ENCODE measurements at regions not wholly inside any gene's neighbourhood (a gene's known extent, or its start where the extent isn't known, plus 50 kb on each side); places are given as distances from the start of the nearest gene placed in this dataset.

DNA sequence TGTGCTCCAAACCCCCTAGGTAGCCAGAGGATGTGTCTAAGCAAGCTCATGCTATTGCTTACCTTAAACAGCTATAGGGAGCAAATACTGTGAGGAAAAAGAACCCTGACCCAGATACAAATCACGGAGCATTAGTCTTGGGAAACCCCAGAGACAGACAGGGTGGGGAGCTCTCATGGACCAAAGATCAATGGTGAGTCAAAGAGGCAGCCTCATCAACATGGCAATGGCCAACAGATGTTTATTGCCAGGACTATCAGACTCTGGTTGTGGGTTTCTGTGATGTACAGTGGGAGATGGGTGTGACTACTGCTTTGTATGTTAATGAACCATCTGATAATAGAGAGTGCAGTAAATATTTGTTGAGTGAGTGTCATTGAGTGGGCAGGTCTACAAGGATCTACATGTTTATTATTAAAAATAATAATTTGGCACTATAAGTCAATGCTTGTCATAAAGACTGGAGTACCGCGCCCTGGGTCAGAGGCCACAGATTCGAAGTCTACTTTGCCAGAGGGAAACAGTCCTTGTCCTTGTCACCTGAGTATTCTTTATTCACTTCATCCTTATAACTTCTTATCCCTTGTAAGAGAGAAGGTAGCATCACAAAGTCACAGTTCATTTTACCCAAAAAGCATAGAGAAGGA, 56.5 kb upstream of the RAI14 start:
- no peak overlapping the region for H2AFZ ChIP-seq
- ChIA-PET POLR2A (ENCODE audit: unreplicated experiment) (interaction anchor here (0.6 kb wide), 1 partner anchor 12 kb away, joined by 3 read pairs; no protein-coding TSS in a partner anchor), CTCF (interaction anchor here (1.8 kb wide), 1 partner anchor 10 kb away, joined by 6 read pairs; no protein-coding TSS in a partner anchor)
- H3K27me3 ChIP-seq (ENCODE audit: insufficient read depth, low read depth) = no peaks in the 10 kb centered on the region
- DNase-seq = no peak
- BruUV-seq (replicated peaks) = no TSS peak
- no peaks in the 10 kb centered on the region for H3K36me3 ChIP-seq (ENCODE audit: low read depth)
- TF ChIP-seq, protein P1, sequence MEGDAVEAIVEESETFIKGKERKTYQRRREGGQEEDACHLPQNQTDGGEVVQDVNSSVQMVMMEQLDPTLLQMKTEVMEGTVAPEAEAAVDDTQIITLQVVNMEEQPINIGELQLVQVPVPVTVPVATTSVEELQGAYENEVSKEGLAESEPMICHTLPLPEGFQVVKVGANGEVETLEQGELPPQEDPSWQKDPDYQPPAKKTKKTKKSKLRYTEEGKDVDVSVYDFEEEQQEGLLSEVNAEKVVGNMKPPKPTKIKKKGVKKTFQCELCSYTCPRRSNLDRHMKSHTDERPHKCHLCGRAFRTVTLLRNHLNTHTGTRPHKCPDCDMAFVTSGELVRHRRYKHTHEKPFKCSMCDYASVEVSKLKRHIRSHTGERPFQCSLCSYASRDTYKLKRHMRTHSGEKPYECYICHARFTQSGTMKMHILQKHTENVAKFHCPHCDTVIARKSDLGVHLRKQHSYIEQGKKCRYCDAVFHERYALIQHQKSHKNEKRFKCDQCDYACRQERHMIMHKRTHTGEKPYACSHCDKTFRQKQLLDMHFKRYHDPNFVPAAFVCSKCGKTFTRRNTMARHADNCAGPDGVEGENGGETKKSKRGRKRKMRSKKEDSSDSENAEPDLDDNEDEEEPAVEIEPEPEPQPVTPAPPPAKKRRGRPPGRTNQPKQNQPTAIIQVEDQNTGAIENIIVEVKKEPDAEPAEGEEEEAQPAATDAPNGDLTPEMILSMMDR (conservative IDR thresholded peaks at IDR 0.05) = no peak
- no peak for TF ChIP-seq EZH2 (IDR thresholded peaks at IDR 0.05; ENCODE audit: low read depth)
- H3F3A ChIP-seq (ENCODE audit: insufficient read depth, low read depth) = peaks cover 31% of the 10 kb centered on the region
- H3K4me2 ChIP-seq = peak overlapping the region; percentile 67
- H3K9me3 ChIP-seq (ENCODE audit: insufficient read depth, low read depth) = no peaks in the 10 kb centered on the region; the same call in 1 of the 2 replicates
- H4K20me1 ChIP-seq (ENCODE audit: insufficient read depth) = no peaks in the 10 kb centered on the region
- intact Hi-C loops (cut with micrococcal nuclease; ENCODE audit: unreplicated experiment) = loop anchor here (5.0 kb wide), 1 partner anchor 138 kb away; no protein-coding TSS in a partner anchor
- peak overlapping the region; percentile 88 for H3K27ac ChIP-seq
- peaks cover 43% of the 10 kb centered on the region for H3K4me1 ChIP-seq (replicated peaks; ENCODE audit: insufficient read depth)
- H3K4me3 ChIP-seq = no peak overlapping the region
- no peaks in the 10 kb centered on the region for H3K9me2 ChIP-seq (ENCODE audit: insufficient read depth)
- no peaks in the 10 kb centered on the region for H3K79me2 ChIP-seq (ENCODE audit: low read depth)

DNA sequence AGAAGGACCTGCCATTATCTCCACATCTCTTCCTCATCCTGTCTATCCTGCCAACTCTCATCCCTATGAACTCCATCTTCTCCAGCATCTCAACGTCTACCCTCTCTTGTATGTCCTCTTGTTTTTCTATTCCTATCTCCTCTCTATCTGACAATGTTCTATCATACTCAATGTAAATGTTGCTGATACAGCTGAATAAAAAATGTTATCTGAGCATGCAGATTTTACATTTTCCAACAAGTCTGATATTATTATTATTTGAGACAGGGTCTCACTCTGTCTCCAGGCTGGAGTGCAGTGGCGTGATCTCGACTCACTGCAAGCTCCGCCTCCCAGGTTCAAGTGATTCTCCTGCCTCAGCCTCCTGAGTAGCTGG, 56.0 kb upstream of the RAI14 start:
- H3K9me3 ChIP-seq (ENCODE audit: insufficient read depth, low read depth) = no peaks in the 10 kb centered on the region; the same call in 1 of the 2 replicates
- no peak overlapping the region for H3K4me2 ChIP-seq
- H3K27me3 ChIP-seq (ENCODE audit: insufficient read depth, low read depth) = no peaks in the 10 kb centered on the region
- ChIA-PET POLR2A (ENCODE audit: unreplicated experiment) (no interaction called here), CTCF (no interaction called here)
- H3K9me2 ChIP-seq (ENCODE audit: insufficient read depth) = no peaks in the 10 kb centered on the region
- no peaks in the 10 kb centered on the region for H4K20me1 ChIP-seq (ENCODE audit: insufficient read depth)
- no peak overlapping the region for H3K4me3 ChIP-seq
- H3K4me1 ChIP-seq (replicated peaks; ENCODE audit: insufficient read depth) = peaks cover 43% of the 10 kb centered on the region
- no TSS peak for BruUV-seq (replicated peaks)
- H3K27ac ChIP-seq = peak overlapping the region; percentile 88
- H3K79me2 ChIP-seq (ENCODE audit: low read depth) = no peaks in the 10 kb centered on the region
- no peak for DNase-seq
- H3F3A ChIP-seq (ENCODE audit: insufficient read depth, low read depth) = peaks cover 31% of the 10 kb centered on the region
- intact Hi-C loops (cut with micrococcal nuclease; ENCODE audit: unreplicated experiment) = no loop called here
- H2AFZ ChIP-seq = no peak overlapping the region
- H3K36me3 ChIP-seq (ENCODE audit: low read depth) = no peaks in the 10 kb centered on the region
- no peak for TF ChIP-seq EZH2 (IDR thresholded peaks at IDR 0.05; ENCODE audit: low read depth)
- TF ChIP-seq, protein P1 (conservative IDR thresholded peaks at IDR 0.05) = no peak

DNA sequence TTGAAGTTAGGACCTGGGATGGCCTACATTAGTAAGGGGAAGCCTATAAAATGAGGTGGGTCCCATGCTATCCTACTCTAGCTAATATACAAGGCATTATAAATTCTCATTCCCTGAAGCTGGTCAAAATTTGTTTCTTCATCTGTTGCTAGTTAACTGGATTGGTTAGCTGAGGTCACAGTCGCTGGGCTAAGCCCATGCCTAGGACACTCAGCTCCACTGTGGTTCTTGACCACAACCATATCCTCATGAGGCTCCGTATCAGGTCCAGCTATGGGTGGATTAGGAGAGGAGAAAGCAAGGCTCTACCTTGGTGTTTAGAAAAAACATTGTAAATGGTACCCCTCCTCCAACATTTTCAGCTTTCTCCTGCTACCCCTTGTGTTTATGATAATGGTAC, 52.8 kb upstream of the RAI14 start:
- BruUV-seq (replicated peaks) = no TSS peak
- no peaks in the 10 kb centered on the region for H4K20me1 ChIP-seq (ENCODE audit: insufficient read depth)
- no peak overlapping the region for H3K4me2 ChIP-seq
- no peaks in the 10 kb centered on the region for H3K27me3 ChIP-seq (ENCODE audit: insufficient read depth, low read depth)
- peaks cover 26% of the 10 kb centered on the region for H3F3A ChIP-seq (ENCODE audit: insufficient read depth, low read depth)
- H3K27ac ChIP-seq = no peak overlapping the region
- intact Hi-C loops (cut with micrococcal nuclease; ENCODE audit: unreplicated experiment) = no loop called here
- H2AFZ ChIP-seq = no peak overlapping the region
- H3K9me2 ChIP-seq (ENCODE audit: insufficient read depth) = no peaks in the 10 kb centered on the region
- no peaks in the 10 kb centered on the region; the same call in 1 of the 2 replicates for H3K9me3 ChIP-seq (ENCODE audit: insufficient read depth, low read depth)
- POLR2A ChIA-PET (ENCODE audit: unreplicated experiment) = interaction anchor here (0.6 kb wide), 2 partner anchors 50 to 59 kb away, joined by 7 to 24 read pairs; no protein-coding TSS in a partner anchor
- H3K36me3 ChIP-seq (ENCODE audit: low read depth) = no peaks in the 10 kb centered on the region
- CTCF ChIA-PET = interaction anchor here (0.6 kb wide), 1 partner anchor 22 kb away, joined by 4 read pairs; no protein-coding TSS in a partner anchor
- no peaks in the 10 kb centered on the region for H3K79me2 ChIP-seq (ENCODE audit: low read depth)
- DNase-seq = no peak
- H3K4me1 ChIP-seq (replicated peaks; ENCODE audit: insufficient read depth) = peaks cover 33% of the 10 kb centered on the region
- H3K4me3 ChIP-seq = no peak overlapping the region
- no peak for TF ChIP-seq EZH2 (IDR thresholded peaks at IDR 0.05; ENCODE audit: low read depth)
- TF ChIP-seq, protein P1 (conservative IDR thresholded peaks at IDR 0.05) = no peak

All from PC-9 (cell line).